MCF 10A (cell line): ENCODE measurements at regions not wholly inside any gene's neighbourhood (a gene's known extent, or its start where the extent isn't known, plus 50 kb on each side); places are given as distances from the start of the nearest gene placed in this dataset.

Experiments
- BruUV-seq: library from RNA; stranded (reverse); fragments of 400-500 nt; replicated peaks from 2 replicates; lab custom pipeline; 2021; lab: Mats Ljungman, UMichigan
- CTCF ChIA-PET: fragments of 300-600 bp; sonication (Branson Sonifier 250); formaldehyde crosslinking; extraction: SDS; loops from one replicate; lab custom pipeline; 2021; ENCODE audit warnings: antibody characterized with exemption, inconsistent platforms; lab: Yijun Ruan, JAX
- POLR2A ChIA-PET: fragments of 300-600, 350-650 bp; sonication (Branson Sonifier 250); formaldehyde crosslinking; extraction: SDS; loops from one replicate; lab custom pipeline; 2020; ENCODE audit warnings: antibody characterized with exemption, inconsistent platforms; lab: Yijun Ruan, JAX
- DNase-seq: peaks from one replicate; pipeline ENCODE4 v3.0.0-alpha.2; 2018; ENCODE audit not compliant: unreplicated experiment
- H3K27ac Mint-ChIP-seq: one replicate; pipeline ENCODE4 v1.8.0; 2022; ENCODE audit warnings: mild to moderate bottlenecking, low read depth, mixed read lengths; ENCODE audit not compliant: unreplicated experiment
- H3K27me3 Mint-ChIP-seq: one replicate; pipeline ENCODE4 v1.8.0; 2022; ENCODE audit warnings: mixed read lengths; ENCODE audit not compliant: insufficient read depth, unreplicated experiment
- H3K36me3 Mint-ChIP-seq: one replicate; pipeline ENCODE4 v1.8.0; 2022; ENCODE audit warnings: mild to moderate bottlenecking, moderate library complexity, mixed read lengths; ENCODE audit not compliant: insufficient read depth, unreplicated experiment
- H3K4me1 Mint-ChIP-seq: one replicate; pipeline ENCODE4 v1.8.0; 2022; ENCODE audit warnings: mixed read lengths; ENCODE audit not compliant: insufficient read depth, unreplicated experiment
- H3K4me3 Mint-ChIP-seq: one replicate; pipeline ENCODE4 v1.8.0; 2022; ENCODE audit warnings: mild to moderate bottlenecking, moderate library complexity, mixed read lengths; ENCODE audit not compliant: unreplicated experiment
- H3K9me3 Mint-ChIP-seq: one replicate; pipeline ENCODE4 v1.8.0; 2022; ENCODE audit warnings: mixed read lengths; ENCODE audit not compliant: unreplicated experiment
- intact Hi-C: fragments of 100-400 bp; cut with micrococcal nuclease; formaldehyde crosslinking; loops from 2 replicates; pipeline ENCODE4 v1.14.1; 2022
- TF ChIP-seq, protein P1 (sequence below): fragments of 200-600 bp; IDR thresholded peaks from one replicate; pipeline ENCODE4 v1.8.0; 2022; ENCODE audit warnings: antibody characterized with exemption, mild to moderate bottlenecking; ENCODE audit not compliant: unreplicated experiment

DNA sequence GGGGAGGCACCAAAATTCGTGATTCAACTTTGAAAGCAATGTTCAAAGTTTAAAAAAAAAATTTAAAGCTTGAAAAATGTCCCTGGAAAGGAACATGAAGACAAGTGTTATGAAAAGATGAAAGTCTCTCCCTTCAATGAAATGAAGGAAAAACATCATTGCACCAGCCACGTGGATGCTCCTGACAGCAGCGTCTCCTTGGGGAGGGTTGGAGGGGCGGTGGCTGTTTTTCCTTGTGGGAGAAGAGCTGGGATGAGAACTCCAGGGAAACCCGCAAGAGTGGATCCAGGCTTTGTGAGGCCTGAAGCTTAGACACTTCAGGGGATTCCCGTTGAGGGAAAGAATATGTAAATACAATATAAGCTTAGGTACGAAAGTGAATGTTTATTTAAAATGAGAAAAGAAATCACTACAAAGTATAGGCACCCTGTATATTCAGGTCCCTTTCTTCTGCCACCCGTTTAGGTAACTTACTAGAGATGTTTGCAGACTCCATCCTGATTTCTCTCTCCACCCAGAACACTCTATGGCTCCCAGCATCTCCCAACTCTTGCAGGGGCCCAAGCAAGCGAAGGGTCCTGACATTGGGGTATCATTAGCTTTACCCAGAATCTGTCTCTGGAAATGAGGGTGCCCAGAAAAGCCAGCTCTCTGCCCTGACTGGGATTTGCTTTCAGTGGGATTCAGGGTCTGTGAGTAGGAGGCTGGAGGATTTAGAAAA lies 63.1 kb upstream of the BAIAP2L1 start:
- Mint-ChIP-seq H3K27me3 (peaks cover 22% of the 10 kb centered on the region), H3K27ac (no peak overlapping the region), H3K4me1 (no peaks in the 10 kb centered on the region), H3K36me3 (no peaks in the 10 kb centered on the region), H3K9me3 (no peaks in the 10 kb centered on the region), H3K4me3 (no peak overlapping the region)
- no peak for DNase-seq
- TF ChIP-seq, protein P1, sequence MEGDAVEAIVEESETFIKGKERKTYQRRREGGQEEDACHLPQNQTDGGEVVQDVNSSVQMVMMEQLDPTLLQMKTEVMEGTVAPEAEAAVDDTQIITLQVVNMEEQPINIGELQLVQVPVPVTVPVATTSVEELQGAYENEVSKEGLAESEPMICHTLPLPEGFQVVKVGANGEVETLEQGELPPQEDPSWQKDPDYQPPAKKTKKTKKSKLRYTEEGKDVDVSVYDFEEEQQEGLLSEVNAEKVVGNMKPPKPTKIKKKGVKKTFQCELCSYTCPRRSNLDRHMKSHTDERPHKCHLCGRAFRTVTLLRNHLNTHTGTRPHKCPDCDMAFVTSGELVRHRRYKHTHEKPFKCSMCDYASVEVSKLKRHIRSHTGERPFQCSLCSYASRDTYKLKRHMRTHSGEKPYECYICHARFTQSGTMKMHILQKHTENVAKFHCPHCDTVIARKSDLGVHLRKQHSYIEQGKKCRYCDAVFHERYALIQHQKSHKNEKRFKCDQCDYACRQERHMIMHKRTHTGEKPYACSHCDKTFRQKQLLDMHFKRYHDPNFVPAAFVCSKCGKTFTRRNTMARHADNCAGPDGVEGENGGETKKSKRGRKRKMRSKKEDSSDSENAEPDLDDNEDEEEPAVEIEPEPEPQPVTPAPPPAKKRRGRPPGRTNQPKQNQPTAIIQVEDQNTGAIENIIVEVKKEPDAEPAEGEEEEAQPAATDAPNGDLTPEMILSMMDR, result no peak
- ChIA-PET POLR2A (interaction anchor here (0.6 kb wide), 1 partner anchor 1137 kb away, joined by 4 read pairs; no protein-coding TSS in a partner anchor), CTCF (interaction anchor here (0.6 to 1.7 kb wide), 4 partner anchors 14 to 414 kb away, joined by 3 to 6 read pairs (median 4); partner anchors contain the start of gene TRRAP)
- no TSS peak for BruUV-seq
- intact Hi-C loops, result no loop called here

DNA sequence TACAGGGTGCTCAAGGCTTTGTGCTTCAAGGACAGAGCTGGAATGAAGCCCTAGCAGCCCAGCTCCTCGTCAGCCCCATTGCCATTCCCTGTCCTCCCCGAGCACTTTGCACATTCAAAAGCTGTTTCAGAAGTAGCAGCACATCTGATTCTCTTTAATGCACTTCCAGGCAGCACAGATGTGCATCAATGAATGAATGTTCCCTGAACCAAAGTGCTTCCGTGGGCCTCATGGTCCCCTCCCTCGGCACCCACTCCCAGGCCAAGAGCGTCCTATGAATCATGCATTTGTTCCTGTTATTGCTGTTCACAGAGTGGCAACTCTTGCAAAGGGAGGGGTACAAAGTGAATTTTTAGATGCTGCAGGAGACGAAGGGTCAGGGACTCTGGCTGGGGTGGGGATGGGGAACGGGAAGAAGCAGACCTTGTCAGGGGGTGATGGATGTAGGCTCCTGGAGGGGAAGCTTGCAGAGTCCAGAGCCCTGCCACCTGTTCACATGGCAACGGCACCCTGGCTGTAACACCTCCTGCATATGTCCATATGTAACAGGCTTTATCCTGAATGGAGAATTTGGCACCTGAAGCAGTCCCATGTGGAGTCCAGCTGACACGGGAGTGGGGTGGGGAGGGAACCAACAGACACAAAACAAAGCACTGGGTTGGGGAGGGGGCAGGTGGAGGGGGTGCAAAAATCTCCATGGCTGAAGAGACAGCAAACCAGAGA lies 62.2 kb upstream of the BAIAP2L1 start:
- intact Hi-C loops, result no loop called here
- TF ChIP-seq, protein P1, result no peak
- Mint-ChIP-seq H3K4me1 (no peaks in the 10 kb centered on the region), H3K27ac (no peak overlapping the region), H3K27me3 (peaks cover 22% of the 10 kb centered on the region), H3K4me3 (no peak overlapping the region), H3K9me3 (no peaks in the 10 kb centered on the region), H3K36me3 (no peaks in the 10 kb centered on the region)
- BruUV-seq, result no TSS peak
- DNase-seq, result no peak
- CTCF ChIA-PET, result interaction anchor here (0.6 to 1.7 kb wide), 6 partner anchors 14 to 415 kb away, joined by 3 to 6 read pairs (median 4); partner anchors contain the start of gene TRRAP
- POLR2A ChIA-PET, result no interaction called here

DNA sequence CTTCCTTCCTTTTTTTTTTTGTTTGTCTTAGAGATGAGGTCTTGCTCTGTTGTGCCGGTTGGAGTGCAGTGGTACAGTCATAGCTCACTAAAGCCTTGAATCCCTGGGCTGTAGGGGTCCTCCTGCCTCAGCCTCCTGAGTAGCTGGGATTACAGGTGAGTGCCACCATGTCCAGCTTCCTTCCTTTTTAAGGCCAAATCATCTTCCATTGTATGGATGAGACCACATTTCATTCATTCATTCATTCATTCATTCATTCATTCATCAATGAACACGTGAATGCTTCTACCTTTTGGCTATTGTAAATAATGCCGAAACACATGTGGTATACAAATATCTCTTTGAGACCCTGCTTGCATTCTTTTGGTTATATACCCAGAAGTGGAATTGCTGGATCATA lies 60.0 kb upstream of the BAIAP2L1 start:
- CTCF ChIA-PET, result interaction anchor here (1.0 to 1.3 kb wide), 2 partner anchors 285 to 380 kb away, joined by 3 read pairs; no protein-coding TSS in a partner anchor
- intact Hi-C loops, result no loop called here
- POLR2A ChIA-PET, result no interaction called here
- Mint-ChIP-seq H3K4me1 (no peaks in the 10 kb centered on the region), H3K9me3 (no peaks in the 10 kb centered on the region), H3K36me3 (no peaks in the 10 kb centered on the region), H3K4me3 (no peak overlapping the region), H3K27me3 (peaks cover 11% of the 10 kb centered on the region), H3K27ac (no peak overlapping the region)
- BruUV-seq, result no TSS peak
- DNase-seq, result no peak
- TF ChIP-seq, protein P1, result no peak

DNA sequence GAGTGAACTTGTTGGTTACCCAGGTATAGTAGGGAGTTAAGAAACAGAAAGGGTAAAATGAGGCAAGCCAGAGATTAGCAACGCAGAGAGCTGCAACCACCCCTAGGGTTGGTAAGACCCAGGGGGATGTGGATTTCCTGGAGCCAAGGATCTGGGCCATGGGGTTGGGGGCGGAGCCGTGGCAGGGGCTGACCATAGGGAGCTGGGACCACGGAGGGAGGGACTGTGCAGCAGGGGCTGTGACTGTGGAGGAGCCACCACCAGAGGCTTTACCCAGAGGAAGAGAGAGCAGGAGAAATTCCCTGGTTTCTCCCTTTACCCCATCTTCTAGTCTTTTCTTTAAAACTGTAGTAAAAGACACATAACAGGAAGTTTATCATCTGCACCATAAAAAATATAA lies 58.6 kb upstream of the BAIAP2L1 start:
- H3K27ac Mint-ChIP-seq, result no peak overlapping the region
- H3K4me1 Mint-ChIP-seq, result no peaks in the 10 kb centered on the region
- CTCF ChIA-PET, result interaction anchor here (0.7 to 1.5 kb wide), 2 partner anchors 279 to 286 kb away, joined by 3 to 5 read pairs; no protein-coding TSS in a partner anchor
- no peak overlapping the region for H3K4me3 Mint-ChIP-seq
- H3K9me3 Mint-ChIP-seq, result no peaks in the 10 kb centered on the region
- intact Hi-C loops, result no loop called here
- TF ChIP-seq, protein P1, result no peak
- no peak for DNase-seq
- no TSS peak for BruUV-seq
- POLR2A ChIA-PET, result no interaction called here
- H3K27me3 Mint-ChIP-seq, result no peaks in the 10 kb centered on the region
- no peaks in the 10 kb centered on the region for H3K36me3 Mint-ChIP-seq
